BLaER1 (cell line): ENCODE measurements at regions not wholly inside any gene's neighbourhood (a gene's known extent, or its start where the extent isn't known, plus 50 kb on each side); places are given as distances from the start of the nearest gene placed in this dataset.

Source experiments
- H3K27ac ChIP-seq: shearing (Covaris generic); formaldehyde crosslinking; 2 replicates; pipeline ENCODE4 v1.8.1; 2022
- H3K27me3 ChIP-seq: shearing (Covaris generic); formaldehyde crosslinking; 2 replicates; pipeline ENCODE4 v1.8.1; 2022
- H3K36me3 ChIP-seq: shearing (Covaris generic); formaldehyde crosslinking; 2 replicates; pipeline ENCODE4 v1.8.1; 2022
- H3K4me1 ChIP-seq: shearing (Covaris generic); formaldehyde crosslinking; 2 replicates; pipeline ENCODE4 v1.8.1; 2022
- H3K4me2 ChIP-seq: shearing (Covaris generic); formaldehyde crosslinking; 2 replicates; pipeline ENCODE4 v1.8.1; 2022
- H3K4me3 ChIP-seq: shearing (Covaris generic); formaldehyde crosslinking; 2 replicates; pipeline ENCODE4 v1.8.1; 2022
- H3K9ac ChIP-seq: shearing (Covaris generic); formaldehyde crosslinking; 2 replicates; pipeline ENCODE4 v1.8.1; 2022
- H3K9me3 ChIP-seq: shearing (Covaris generic); formaldehyde crosslinking; 2 replicates; pipeline ENCODE4 v1.8.1; 2022
- H4K20me1 ChIP-seq: shearing (Covaris generic); formaldehyde crosslinking; 2 replicates; pipeline ENCODE4 v1.8.1; 2022
- Cebpa-rat ChIP-seq: shearing (Covaris generic); IDR thresholded peaks from 2 replicates; pipeline ENCODE4 v1.8.1; 2022

DNA sequence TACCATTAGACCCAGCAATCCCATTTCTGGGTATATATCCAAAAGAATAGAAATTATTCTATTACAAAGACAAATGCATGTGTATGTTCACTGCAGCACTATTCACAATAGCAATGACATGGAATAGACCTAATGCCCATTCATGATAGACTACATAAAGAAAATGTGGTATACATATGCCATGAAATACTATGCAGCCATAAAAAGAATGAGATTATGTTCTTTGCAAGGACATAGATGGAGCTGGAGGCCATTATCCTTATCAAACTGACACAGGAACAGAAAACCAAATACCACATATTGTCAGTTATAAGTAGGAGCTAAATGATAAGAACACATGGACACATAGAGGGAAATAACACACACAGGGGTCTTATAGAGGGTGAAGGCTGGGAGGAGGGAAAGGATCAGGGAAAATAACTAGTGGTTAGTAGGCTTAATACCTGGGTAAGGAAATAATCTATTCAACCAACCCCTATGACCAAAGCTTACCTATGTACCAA lies 366.8 kb downstream of the EDEM1 start:
- H3K4me3 ChIP-seq: no peak overlapping the region
- no peak overlapping the region for H3K4me2 ChIP-seq
- no peaks in the 10 kb centered on the region for H3K9me3 ChIP-seq
- H3K27ac ChIP-seq: no peak overlapping the region
- no peaks in the 10 kb centered on the region for H3K36me3 ChIP-seq
- no peaks in the 10 kb centered on the region for H4K20me1 ChIP-seq
- H3K9ac ChIP-seq: no peak overlapping the region
- no peaks in the 10 kb centered on the region for H3K27me3 ChIP-seq
- no peaks in the 10 kb centered on the region for H3K4me1 ChIP-seq
- TF ChIP-seq Cebpa-rat: no peak

DNA sequence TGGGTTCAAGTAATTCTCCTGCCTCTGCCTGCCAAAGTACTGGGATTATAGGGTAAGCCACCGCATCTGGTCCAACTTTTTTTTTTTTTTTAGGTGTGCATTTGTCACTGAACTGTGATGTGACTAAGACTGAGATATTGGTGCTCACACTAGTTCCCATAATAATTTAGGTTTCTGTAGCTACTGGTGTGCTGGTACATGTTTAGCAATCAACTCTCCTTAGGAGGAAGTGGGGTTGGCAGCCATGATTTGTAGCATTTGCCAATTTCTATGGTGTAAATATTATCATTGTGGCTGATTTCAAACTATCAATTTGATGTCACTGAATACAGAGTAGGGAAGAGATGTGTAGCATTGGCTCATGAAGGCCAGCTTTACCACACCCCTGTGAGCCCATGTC lies 372.7 kb downstream of the EDEM1 start:
- Histone ChIP-seq H4K20me1 (no peaks in the 10 kb centered on the region), H3K9me3 (no peaks in the 10 kb centered on the region), H3K27ac (no peak overlapping the region), H3K4me2 (no peak overlapping the region), H3K36me3 (no peaks in the 10 kb centered on the region), H3K9ac (no peak overlapping the region), H3K4me3 (no peak overlapping the region), H3K27me3 (no peaks in the 10 kb centered on the region), H3K4me1 (no peaks in the 10 kb centered on the region)
- TF ChIP-seq Cebpa-rat: no peak

DNA sequence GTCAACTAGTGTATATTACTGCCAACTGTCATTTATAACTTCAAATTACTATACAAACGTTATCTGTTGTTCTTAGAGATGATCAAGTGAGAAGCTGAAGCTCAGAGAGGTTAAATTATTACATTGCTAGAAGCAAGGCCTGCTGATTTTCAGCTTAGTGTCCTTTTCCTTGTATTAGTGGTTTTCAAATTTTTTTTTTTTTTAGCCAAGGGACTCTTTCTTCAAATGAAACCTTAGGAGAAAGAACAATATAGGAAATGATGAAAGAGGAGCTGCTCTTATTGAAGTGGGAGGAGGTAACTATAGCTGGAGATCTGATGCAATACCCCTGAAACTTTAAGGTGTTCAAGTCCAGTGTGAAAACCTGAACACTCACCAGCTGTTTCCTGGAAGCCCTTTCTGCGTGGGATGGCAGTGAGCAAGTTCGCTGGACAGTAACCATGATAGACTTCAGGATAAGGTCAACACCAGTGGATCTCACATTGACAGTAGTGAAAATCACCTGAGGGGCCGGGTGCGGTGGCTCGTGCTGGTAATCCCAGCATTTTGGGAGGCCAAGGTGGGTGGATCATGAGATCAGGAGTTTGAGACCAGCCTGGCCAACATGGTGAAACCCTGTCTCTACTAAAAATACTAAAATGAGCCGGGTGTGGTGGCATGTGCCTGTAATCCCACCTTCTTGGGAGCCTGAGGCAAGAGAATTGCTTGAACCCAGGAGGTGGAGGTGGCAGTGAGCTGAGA lies 376.2 kb downstream of the EDEM1 start:
- Histone ChIP-seq H3K9me3 (no peaks in the 10 kb centered on the region), H3K4me2 (no peak overlapping the region), H3K36me3 (no peaks in the 10 kb centered on the region), H4K20me1 (no peaks in the 10 kb centered on the region), H3K27me3 (no peaks in the 10 kb centered on the region), H3K9ac (no peak overlapping the region), H3K4me3 (no peak overlapping the region), H3K4me1 (no peaks in the 10 kb centered on the region), H3K27ac (no peak overlapping the region)
- no peak for TF ChIP-seq Cebpa-rat

DNA sequence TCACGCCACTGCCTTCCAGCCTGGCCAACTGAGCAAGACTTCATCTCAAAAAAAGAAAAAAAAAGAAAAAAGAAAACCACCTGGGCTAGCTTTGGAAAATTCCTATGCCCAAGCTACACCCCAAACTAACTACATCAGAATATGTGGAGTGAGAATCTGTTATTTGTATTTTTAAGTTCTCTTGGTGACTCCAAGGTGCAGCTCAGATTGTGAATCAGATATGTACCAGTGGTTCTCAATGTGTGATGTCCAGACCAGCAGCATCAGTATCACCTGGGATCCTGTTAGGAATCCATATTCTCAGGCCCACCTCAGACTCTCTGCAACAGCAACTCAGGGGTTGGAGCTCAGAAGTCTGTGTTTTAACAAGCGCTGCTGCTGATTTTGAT lies 376.8 kb downstream of the EDEM1 start:
- no peak overlapping the region for H3K4me3 ChIP-seq
- no peaks in the 10 kb centered on the region for H3K4me1 ChIP-seq
- H3K9ac ChIP-seq: no peak overlapping the region
- H3K9me3 ChIP-seq: no peaks in the 10 kb centered on the region
- no peak overlapping the region for H3K4me2 ChIP-seq
- no peaks in the 10 kb centered on the region for H3K36me3 ChIP-seq
- no peak for TF ChIP-seq Cebpa-rat
- no peak overlapping the region for H3K27ac ChIP-seq
- no peaks in the 10 kb centered on the region for H3K27me3 ChIP-seq
- no peaks in the 10 kb centered on the region for H4K20me1 ChIP-seq

DNA sequence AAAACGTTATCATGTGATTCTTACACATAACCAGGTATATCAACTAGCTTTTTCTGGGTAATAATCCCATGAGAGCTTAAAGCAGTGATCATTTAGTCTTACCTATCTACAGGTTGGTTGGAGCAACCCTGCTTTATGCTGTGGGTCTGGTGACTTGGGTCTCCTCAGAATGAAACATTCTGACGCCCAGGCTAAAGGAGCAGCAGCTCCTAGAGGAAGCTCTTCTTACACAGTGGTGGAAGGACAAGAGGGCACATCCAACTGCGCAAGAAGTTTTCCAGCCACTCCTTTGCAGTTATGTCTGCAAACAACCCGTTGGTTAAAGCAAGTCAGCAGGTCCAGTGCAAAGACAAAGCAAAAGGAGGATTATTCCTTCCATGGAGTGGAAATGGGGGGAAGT lies 377.5 kb downstream of the EDEM1 start:
- Histone ChIP-seq H3K9ac (no peak overlapping the region), H3K4me1 (no peaks in the 10 kb centered on the region), H3K4me2 (no peak overlapping the region), H3K4me3 (no peak overlapping the region), H3K9me3 (no peaks in the 10 kb centered on the region), H3K36me3 (no peaks in the 10 kb centered on the region), H4K20me1 (no peaks in the 10 kb centered on the region), H3K27ac (no peak overlapping the region), H3K27me3 (no peaks in the 10 kb centered on the region)
- TF ChIP-seq Cebpa-rat: no peak

DNA sequence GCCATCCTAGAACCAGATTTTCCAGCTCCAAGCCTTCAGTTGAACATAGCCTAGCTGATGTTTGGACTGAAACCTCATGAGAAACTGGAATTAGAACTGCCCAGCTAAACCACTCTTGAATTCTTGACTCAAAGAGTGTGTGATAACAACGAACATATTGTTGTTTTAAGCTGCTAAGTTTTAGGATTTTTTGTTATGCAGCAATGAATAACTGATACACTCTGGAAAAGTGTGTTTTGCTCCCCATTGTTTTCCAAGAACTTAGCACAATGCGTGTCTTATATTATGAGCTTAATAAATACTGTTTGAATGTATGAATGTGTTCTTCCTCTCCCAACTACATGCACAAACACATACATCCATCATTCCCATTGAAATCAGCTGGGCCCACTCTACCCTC lies 379.6 kb downstream of the EDEM1 start:
- no peak for TF ChIP-seq Cebpa-rat
- no peak overlapping the region for H3K4me3 ChIP-seq
- H3K9ac ChIP-seq: no peak overlapping the region
- H3K4me1 ChIP-seq: no peaks in the 10 kb centered on the region
- H3K9me3 ChIP-seq: no peaks in the 10 kb centered on the region
- H4K20me1 ChIP-seq: no peaks in the 10 kb centered on the region
- H3K36me3 ChIP-seq: no peaks in the 10 kb centered on the region
- no peaks in the 10 kb centered on the region for H3K27me3 ChIP-seq
- H3K4me2 ChIP-seq: no peak overlapping the region
- no peak overlapping the region for H3K27ac ChIP-seq

DNA sequence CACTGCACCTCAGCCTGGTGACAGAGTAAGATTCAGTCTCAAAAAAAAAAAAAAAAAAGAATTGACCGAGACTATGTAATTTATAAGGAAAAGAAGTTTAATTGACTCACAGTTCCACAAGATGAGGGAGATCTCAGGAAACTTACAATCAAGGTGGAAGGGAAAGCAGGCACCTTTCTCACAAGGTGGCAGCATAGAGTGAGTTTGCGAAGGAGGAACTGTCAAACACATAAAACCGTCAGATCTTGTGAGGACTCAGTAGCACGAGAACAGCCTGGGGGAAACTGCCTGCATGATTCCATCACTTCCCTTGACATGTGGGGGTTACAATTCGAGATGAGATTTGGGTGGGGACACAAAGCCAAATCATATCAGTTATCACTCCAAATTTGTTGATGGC lies 380.9 kb downstream of the EDEM1 start:
- H3K9ac ChIP-seq: no peak overlapping the region
- H3K36me3 ChIP-seq: no peaks in the 10 kb centered on the region
- H4K20me1 ChIP-seq: no peaks in the 10 kb centered on the region
- no peak overlapping the region for H3K4me3 ChIP-seq
- H3K9me3 ChIP-seq: no peaks in the 10 kb centered on the region
- H3K4me2 ChIP-seq: no peak overlapping the region
- no peaks in the 10 kb centered on the region for H3K4me1 ChIP-seq
- H3K27me3 ChIP-seq: no peaks in the 10 kb centered on the region
- TF ChIP-seq Cebpa-rat: no peak
- H3K27ac ChIP-seq: no peak overlapping the region

DNA sequence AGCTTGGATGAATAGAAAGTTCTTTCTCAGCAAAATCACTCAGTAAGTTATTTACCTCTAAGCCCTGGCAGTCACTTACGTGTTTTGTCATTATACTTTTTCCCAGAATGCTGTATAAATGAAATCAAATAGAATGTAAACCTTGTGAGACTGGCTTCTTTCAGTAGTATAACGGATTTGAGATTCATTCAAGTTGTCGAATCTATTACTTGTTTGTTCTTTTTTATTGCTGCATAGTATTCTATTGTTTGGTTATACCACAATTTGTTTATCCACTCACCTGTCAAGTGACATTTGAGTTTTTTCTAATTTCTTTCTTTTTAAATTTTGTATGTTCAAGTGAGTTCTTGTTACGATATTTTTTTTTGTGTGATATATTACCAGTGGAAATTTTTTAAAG lies 381.6 kb downstream of the EDEM1 start:
- Histone ChIP-seq H3K4me3 (no peak overlapping the region), H4K20me1 (no peaks in the 10 kb centered on the region), H3K9me3 (no peaks in the 10 kb centered on the region), H3K9ac (no peak overlapping the region), H3K27me3 (no peaks in the 10 kb centered on the region), H3K4me2 (no peak overlapping the region), H3K36me3 (no peaks in the 10 kb centered on the region), H3K4me1 (no peaks in the 10 kb centered on the region), H3K27ac (no peak overlapping the region)
- TF ChIP-seq Cebpa-rat: no peak

DNA sequence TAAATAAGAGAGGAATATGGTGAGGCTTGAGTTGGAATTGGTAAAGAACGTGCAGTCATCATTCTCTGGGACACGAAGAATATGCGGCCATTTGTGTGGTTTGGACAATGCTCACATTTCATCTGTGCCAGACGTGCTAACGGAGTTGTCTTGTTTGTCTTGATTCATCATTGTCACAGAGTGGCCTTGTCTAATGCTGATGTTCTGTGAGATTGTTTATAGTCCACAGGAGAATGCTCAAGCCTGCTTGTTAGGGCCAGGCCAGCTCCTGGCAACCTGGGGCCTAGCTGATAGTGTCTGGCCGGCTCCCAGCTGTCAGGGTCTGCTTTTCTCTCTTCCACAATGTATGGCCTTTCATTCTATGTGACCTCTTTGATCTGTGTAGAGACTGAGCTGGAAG lies 384.7 kb downstream of the EDEM1 start:
- H3K4me2 ChIP-seq: no peak overlapping the region
- no peaks in the 10 kb centered on the region for H3K27me3 ChIP-seq
- no peak overlapping the region for H3K9ac ChIP-seq
- H3K4me3 ChIP-seq: no peak overlapping the region
- H3K36me3 ChIP-seq: no peaks in the 10 kb centered on the region
- no peak for TF ChIP-seq Cebpa-rat
- H3K9me3 ChIP-seq: no peaks in the 10 kb centered on the region
- H3K4me1 ChIP-seq: no peaks in the 10 kb centered on the region
- no peak overlapping the region for H3K27ac ChIP-seq
- no peaks in the 10 kb centered on the region for H4K20me1 ChIP-seq

DNA sequence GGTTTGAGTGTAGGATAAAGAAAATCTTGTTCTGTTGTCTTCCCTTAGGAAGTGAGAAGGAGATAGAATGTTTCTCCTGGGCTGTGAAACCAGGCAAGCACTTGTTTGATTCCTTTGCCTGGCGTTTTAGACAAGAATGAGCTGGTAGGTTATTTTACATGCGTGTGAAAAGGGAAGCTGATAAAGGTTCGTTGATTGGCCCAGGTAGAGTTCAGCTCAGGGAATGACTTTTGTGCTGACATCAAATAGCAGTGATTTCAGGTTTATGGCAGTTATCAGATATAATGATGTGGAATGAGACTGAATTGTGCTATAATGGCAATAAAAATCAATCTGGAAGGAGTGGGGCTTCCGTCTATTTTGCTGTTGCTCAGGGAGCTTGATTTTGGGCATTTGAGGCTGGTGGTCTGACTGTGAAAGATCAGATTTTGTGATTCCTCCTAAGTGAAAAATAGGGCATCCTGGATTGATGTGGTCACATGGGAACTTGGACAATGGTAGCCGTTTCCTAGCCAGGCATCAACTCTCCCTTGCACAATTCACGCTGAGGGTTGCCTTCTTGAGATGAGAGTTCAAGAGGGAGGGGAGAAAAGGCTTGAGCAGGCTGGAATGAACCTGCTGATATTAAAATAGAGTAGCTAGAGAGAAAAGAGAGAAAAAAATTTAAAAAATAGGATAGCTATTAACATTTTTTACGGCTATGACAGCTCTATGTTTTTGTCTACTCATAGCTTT lies 388.9 kb downstream of the EDEM1 start:
- Histone ChIP-seq H3K9me3 (no peaks in the 10 kb centered on the region), H3K4me2 (no peak overlapping the region), H3K4me3 (no peak overlapping the region), H3K9ac (no peak overlapping the region), H3K4me1 (no peaks in the 10 kb centered on the region), H3K27ac (no peak overlapping the region), H4K20me1 (no peaks in the 10 kb centered on the region), H3K27me3 (no peaks in the 10 kb centered on the region), H3K36me3 (no peaks in the 10 kb centered on the region)
- no peak for TF ChIP-seq Cebpa-rat
